Ascending aorta (tissue), 2 donors: ENCODE measurements at regions not wholly inside any gene's neighbourhood (a gene's known extent, or its start where the extent isn't known, plus 50 kb on each side); places are given as distances from the start of the nearest gene placed in this dataset.

Source experiments
- DNase-seq, 2 donors: peaks; one replicate each; pipeline ENCODE4 v3.0.0-alpha.2; 2019; ENCODE audit warnings: low spot score in 2 of 2
- H3K27ac ChIP-seq, 2 donors: fragments of 200-600 bp; sonication (generic); one replicate each; pipeline ENCODE4 v1.5.1; 2016 to 2017; ENCODE audit warnings: mild to moderate bottlenecking in 1 of 2
- H3K27me3 ChIP-seq: fragments of 200-600 bp; sonication (generic); one replicate; pipeline ENCODE4 v1.5.1; 2017
- H3K36me3 ChIP-seq, 2 donors: fragments of 200-600 bp; sonication (generic); one replicate each; pipeline ENCODE4 v1.5.1; 2016
- H3K4me1 ChIP-seq, 2 donors: fragments of 200-600 bp; sonication (generic); one replicate each; pipeline ENCODE4 v1.5.1; 2016 to 2017; ENCODE audit warnings: mild to moderate bottlenecking in 1 of 2
- H3K4me3 ChIP-seq, 2 donors: fragments of 200-600 bp; sonication (generic); one replicate each; pipeline ENCODE4 v1.5.1; 2016 to 2017; ENCODE audit warnings: mild to moderate bottlenecking in 1 of 2
- H3K9me3 ChIP-seq, 2 donors: fragments of 200-600 bp; sonication (generic); one replicate each; pipeline ENCODE4 v1.5.1; 2016
- CTCF ChIP-seq, 3 experiments: fragments of 200-600 bp in 2 of 3; fragments of 450-650 bp in 1 of 3; sonication (generic) in 2 of 3; IDR thresholded peaks; one replicate each; pipeline ENCODE4 v1.5.1; 2016 to 2019; ENCODE audit warnings: antibody characterized with exemption in 3 of 3, mild to moderate bottlenecking in 1 of 3, moderate library complexity in 1 of 3
- intact Hi-C: fragments of 100-400 bp; cut with DNase I; formaldehyde crosslinking; loops from one replicate; pipeline ENCODE4 v1.15.1; 2023

DNA sequence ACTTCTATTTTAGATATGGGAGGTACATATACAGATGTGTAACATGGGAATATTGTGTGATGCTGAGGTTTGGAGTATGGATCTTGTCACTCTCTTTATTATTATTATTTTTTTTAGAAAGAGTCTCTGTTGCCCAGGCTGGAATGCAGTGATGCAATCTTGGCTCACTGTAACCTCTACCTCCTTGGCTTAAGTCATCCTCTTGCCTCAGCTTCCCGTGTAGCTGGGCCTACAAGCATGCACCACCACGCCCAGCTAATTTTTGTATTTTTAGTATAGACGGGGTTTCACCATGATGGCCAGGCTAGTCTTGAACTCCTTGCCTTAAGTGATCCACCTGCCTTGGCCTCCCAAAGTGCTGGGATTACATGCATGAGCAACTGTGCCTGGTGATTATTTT is 138.4 kb upstream of the SLC28A3 start:
- no peak for TF ChIP-seq CTCF (IDR thresholded peaks at IDR 0.05)
- DNase-seq, result no peak
- intact Hi-C loops, result no loop called here

DNA sequence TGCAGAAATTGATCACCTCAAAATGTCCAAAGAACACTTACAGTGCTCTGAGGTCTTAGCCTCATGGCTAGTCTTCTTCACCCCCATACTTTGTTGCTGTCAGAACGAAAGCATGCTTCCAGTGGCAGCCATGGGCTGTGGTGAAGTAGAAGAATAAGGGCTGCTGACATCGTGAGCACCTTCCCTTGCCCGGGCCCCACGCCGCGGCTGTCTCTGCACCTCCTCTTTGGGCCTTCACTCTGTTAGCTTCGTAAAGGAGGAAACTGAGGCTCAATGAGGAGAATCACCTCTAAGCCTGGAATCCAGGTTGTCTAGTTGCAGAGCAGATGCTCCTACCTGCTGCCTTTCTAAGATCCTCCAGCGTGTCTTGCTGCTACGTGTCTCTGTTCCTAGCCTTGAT is 139.5 kb upstream of the SLC28A3 start:
- Histone ChIP-seq H3K4me3 (no peak overlapping the region), H3K27ac (no peak overlapping the region), H3K9me3 (no peaks in the 10 kb centered on the region), H3K27me3 (no peaks in the 10 kb centered on the region), H3K36me3 (no peaks in the 10 kb centered on the region), H3K4me1 (no peaks in the 10 kb centered on the region)
- no peak for TF ChIP-seq CTCF (IDR thresholded peaks at IDR 0.05)
- DNase-seq, result no peak
- intact Hi-C loops, result no loop called here

More for the DNA sequence above, 138.4 kb upstream of the SLC28A3 start:
- H3K27me3 ChIP-seq, result no peaks in the 10 kb centered on the region
- no peaks in the 10 kb centered on the region for H3K9me3 ChIP-seq
- no peaks in the 10 kb centered on the region for H3K4me1 ChIP-seq
- H3K36me3 ChIP-seq, result no peaks in the 10 kb centered on the region
- H3K27ac ChIP-seq, result no peak overlapping the region
- H3K4me3 ChIP-seq, result no peak overlapping the region

GRCh38 chr9:84481231-84481630 is 140.7 kb upstream of the SLC28A3 start:
- TF ChIP-seq CTCF (IDR thresholded peaks at IDR 0.05), result no peak
- H3K27me3 ChIP-seq, result no peaks in the 10 kb centered on the region
- no peak overlapping the region for H3K4me3 ChIP-seq
- no peaks in the 10 kb centered on the region for H3K9me3 ChIP-seq
- H3K4me1 ChIP-seq, result no peaks in the 10 kb centered on the region
- H3K27ac ChIP-seq, result no peak overlapping the region
- no peak for DNase-seq
- intact Hi-C loops, result no loop called here
- no peaks in the 10 kb centered on the region for H3K36me3 ChIP-seq

GRCh38 chr9:84481636-84482218 is 141.2 kb upstream of the SLC28A3 start:
- no peak overlapping the region for H3K27ac ChIP-seq
- no peak for TF ChIP-seq CTCF (IDR thresholded peaks at IDR 0.05)
- H3K4me3 ChIP-seq, result no peak overlapping the region
- DNase-seq, result no peak
- no peaks in the 10 kb centered on the region for H3K36me3 ChIP-seq
- no peaks in the 10 kb centered on the region for H3K27me3 ChIP-seq
- intact Hi-C loops, result no loop called here
- no peaks in the 10 kb centered on the region for H3K4me1 ChIP-seq
- no peaks in the 10 kb centered on the region for H3K9me3 ChIP-seq

DNA sequence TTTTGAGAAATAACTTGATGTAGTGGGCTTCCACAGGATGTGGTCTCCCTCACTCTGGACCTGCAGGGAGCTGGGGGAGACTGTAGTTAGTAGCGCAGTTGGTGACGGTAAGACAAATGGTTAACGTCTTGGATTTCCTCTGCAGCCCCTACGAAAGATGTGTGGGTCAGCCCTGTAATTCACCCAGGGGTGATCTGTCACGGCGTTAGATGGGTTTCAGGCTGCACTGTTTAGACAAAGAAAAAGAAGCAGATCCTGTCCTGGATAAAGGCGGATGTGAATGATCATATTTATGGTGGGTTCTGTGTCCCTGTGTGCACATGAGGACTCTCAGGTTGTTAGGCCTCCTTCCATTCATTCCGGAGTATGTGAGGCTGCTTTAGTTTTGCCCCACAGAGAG is 142.0 kb upstream of the SLC28A3 start:
- DNase-seq, result no peak
- Histone ChIP-seq H3K27ac (no peak overlapping the region), H3K4me3 (no peak overlapping the region), H3K27me3 (no peaks in the 10 kb centered on the region), H3K9me3 (no peaks in the 10 kb centered on the region), H3K36me3 (no peaks in the 10 kb centered on the region), H3K4me1 (no peaks in the 10 kb centered on the region)
- intact Hi-C loops, result no loop called here
- no peak for TF ChIP-seq CTCF (IDR thresholded peaks at IDR 0.05)

DNA sequence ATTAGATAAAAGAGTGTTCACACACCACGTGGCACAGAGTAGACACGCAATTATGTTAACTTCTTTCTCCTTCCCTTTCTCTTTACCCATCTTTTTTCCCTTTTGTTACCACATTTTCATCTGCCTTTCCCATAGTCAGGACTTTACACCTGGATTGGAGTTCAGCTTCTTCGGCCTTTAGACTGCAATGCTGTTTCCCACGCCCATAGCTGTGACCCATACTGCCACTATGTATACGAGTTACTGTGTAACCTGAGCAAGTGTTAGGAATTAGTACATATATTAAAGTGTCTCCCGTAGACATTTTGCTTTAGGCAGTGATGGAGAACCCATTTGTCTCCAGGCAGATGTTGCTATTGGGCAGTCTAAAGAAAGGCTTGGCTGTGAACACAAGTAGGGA is 143.6 kb upstream of the SLC28A3 start:
- DNase-seq, result no peak
- no peak for TF ChIP-seq CTCF (IDR thresholded peaks at IDR 0.05)
- intact Hi-C loops, result no loop called here

More for the DNA sequence above, 143.6 kb upstream of the SLC28A3 start:
- H3K4me3 ChIP-seq, result no peak overlapping the region
- H3K36me3 ChIP-seq, result no peaks in the 10 kb centered on the region
- no peaks in the 10 kb centered on the region for H3K27me3 ChIP-seq
- no peaks in the 10 kb centered on the region for H3K9me3 ChIP-seq
- no peaks in the 10 kb centered on the region for H3K4me1 ChIP-seq
- H3K27ac ChIP-seq, result no peak overlapping the region
